ENCODE measurements at regions not wholly inside any gene's neighbourhood (a gene's known extent, or its start where the extent isn't known, plus 50 kb on each side); places are given as distances from the start of the nearest gene placed in this dataset.

- BruUV-seq (replicated peaks) = no TSS peak
- Histone ChIP-seq H3K9me3 (ENCODE audit: low read length) (peaks cover 53% of the 10 kb centered on the region), H2AFZ (ENCODE audit: low read length) (no peak overlapping the region), H3K4me2 (ENCODE audit: low read depth, low read length) (no peak overlapping the region), H3K27me3 (ENCODE audit: control insufficient read depth in 1 of 2, insufficient read depth in 2 of 2, low read length in 2 of 2) (no peaks in the 10 kb centered on the region), H3K4me3 (replicated peaks in 1 of 3; ENCODE audit: insufficient read depth in 1 of 3, low read depth in 2 of 3, low read length in 3 of 3) (no peak overlapping the region), H3K4me1 (ENCODE audit: insufficient read depth, low read length) (no peaks in the 10 kb centered on the region), H3K79me2 (ENCODE audit: insufficient read depth, low read length) (no peaks in the 10 kb centered on the region), H4K20me1 (ENCODE audit: insufficient read depth, low read length) (no peaks in the 10 kb centered on the region), H3K27ac (ENCODE audit: extremely low read length, insufficient read depth, low read length) (no peak overlapping the region), H3K9ac (ENCODE audit: insufficient read depth, low read depth, low read length) (no peak overlapping the region), H3K36me3 (replicated peaks in 1 of 2; ENCODE audit: control insufficient read depth in 1 of 2, insufficient read depth in 2 of 2, low read length in 2 of 2) (no peaks in the 10 kb centered on the region)
- ChIA-PET POLR2A (no interaction called here), CTCF (ENCODE audit: low intra/inter-chr PET ratio, low total read pairs) (no interaction called here)
- DNase-seq (ENCODE audit: low spot score) (no peak), ATAC-seq (no peak), FAIRE-seq (no peak)
- in situ Hi-C loops (cut with HindIII; ENCODE audit: extremely low pct_ligation_motif_present, low pct_unique_long_range_greater_than_20kb) (no loop called here), intact Hi-C loops (cut with micrococcal nuclease; ENCODE audit: unreplicated experiment) (no loop called here)
- WGBS (ENCODE audit: low lambda C conversion rate) = 5% methylated on average over 2 of the region's 2 CpGs
- no peak for TF ChIP-seq STAT5B (CRISPR knock-in tag; IDR thresholded peaks at IDR 0.05)
- no peak for TF ChIP-seq ISL2 (CRISPR knock-in tag; IDR thresholded peaks at IDR 0.05)
- no peak for TF ChIP-seq KMT2A (CRISPR knock-in tag; IDR thresholded peaks at IDR 0.05)
- no peak for TF ChIP-seq XRCC5 (optimal IDR thresholded peaks at IDR 0.05; ENCODE audit: low read length)
- no peak for TF ChIP-seq ZNF672 (CRISPR knock-in tag; IDR thresholded peaks at IDR 0.05)
- TF ChIP-seq KLF11 (CRISPR knock-in tag; IDR thresholded peaks at IDR 0.05) = no peak
- no peak for TF ChIP-seq ZNF512 (CRISPR knock-in tag; IDR thresholded peaks at IDR 0.05)
- no peak for TF ChIP-seq TOE1 (CRISPR knock-in tag; IDR thresholded peaks at IDR 0.05)
- no peak for TF ChIP-seq CENPT (CRISPR knock-in tag; IDR thresholded peaks at IDR 0.05; ENCODE audit: low read depth)
- TF ChIP-seq, protein P1, sequence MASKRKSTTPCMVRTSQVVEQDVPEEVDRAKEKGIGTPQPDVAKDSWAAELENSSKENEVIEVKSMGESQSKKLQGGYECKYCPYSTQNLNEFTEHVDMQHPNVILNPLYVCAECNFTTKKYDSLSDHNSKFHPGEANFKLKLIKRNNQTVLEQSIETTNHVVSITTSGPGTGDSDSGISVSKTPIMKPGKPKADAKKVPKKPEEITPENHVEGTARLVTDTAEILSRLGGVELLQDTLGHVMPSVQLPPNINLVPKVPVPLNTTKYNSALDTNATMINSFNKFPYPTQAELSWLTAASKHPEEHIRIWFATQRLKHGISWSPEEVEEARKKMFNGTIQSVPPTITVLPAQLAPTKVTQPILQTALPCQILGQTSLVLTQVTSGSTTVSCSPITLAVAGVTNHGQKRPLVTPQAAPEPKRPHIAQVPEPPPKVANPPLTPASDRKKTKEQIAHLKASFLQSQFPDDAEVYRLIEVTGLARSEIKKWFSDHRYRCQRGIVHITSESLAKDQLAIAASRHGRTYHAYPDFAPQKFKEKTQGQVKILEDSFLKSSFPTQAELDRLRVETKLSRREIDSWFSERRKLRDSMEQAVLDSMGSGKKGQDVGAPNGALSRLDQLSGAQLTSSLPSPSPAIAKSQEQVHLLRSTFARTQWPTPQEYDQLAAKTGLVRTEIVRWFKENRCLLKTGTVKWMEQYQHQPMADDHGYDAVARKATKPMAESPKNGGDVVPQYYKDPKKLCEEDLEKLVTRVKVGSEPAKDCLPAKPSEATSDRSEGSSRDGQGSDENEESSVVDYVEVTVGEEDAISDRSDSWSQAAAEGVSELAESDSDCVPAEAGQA (IDR thresholded peaks at IDR 0.05; ENCODE audit: low read depth) = no peak
- TF ChIP-seq, protein P1 (CRISPR knock-in tag; IDR thresholded peaks at IDR 0.05; ENCODE audit: borderline replicate concordance) = no peak
- no peak for TF ChIP-seq ZNF639 (CRISPR knock-in tag; conservative IDR thresholded peaks at IDR 0.05)
- TF ChIP-seq ZNF33B (CRISPR knock-in tag; IDR thresholded peaks at IDR 0.05) = no peak
- TF ChIP-seq ZBTB3 (CRISPR knock-in tag; IDR thresholded peaks at IDR 0.05; ENCODE audit: borderline replicate concordance, low read depth) = no peak
- no peak for TF ChIP-seq ZBTB21 (CRISPR knock-in tag; IDR thresholded peaks at IDR 0.05)
- TF ChIP-seq KMT2B (CRISPR knock-in tag; IDR thresholded peaks at IDR 0.05) = no peak
Observed at GRCh38 chr14:41360126-41360525, 246.6 kb upstream of the LRFN5 start.

Measured in HepG2 (cell line).